COLO829 (cell line): ENCODE measurements at regions not wholly inside any gene's neighbourhood (a gene's known extent, or its start where the extent isn't known, plus 50 kb on each side); places are given as distances from the start of the nearest gene placed in this dataset.
"Not testable (repeated sequence)": the region's sequence is repeated elsewhere in the genome, so short reads cannot be mapped to it uniquely, and the experiment has no call there.

ENCODE experiments used
- DNase-seq: peaks from one replicate; pipeline ENCODE4 v3.0.0; 2012; ENCODE audit warnings: low spot score

DNA sequence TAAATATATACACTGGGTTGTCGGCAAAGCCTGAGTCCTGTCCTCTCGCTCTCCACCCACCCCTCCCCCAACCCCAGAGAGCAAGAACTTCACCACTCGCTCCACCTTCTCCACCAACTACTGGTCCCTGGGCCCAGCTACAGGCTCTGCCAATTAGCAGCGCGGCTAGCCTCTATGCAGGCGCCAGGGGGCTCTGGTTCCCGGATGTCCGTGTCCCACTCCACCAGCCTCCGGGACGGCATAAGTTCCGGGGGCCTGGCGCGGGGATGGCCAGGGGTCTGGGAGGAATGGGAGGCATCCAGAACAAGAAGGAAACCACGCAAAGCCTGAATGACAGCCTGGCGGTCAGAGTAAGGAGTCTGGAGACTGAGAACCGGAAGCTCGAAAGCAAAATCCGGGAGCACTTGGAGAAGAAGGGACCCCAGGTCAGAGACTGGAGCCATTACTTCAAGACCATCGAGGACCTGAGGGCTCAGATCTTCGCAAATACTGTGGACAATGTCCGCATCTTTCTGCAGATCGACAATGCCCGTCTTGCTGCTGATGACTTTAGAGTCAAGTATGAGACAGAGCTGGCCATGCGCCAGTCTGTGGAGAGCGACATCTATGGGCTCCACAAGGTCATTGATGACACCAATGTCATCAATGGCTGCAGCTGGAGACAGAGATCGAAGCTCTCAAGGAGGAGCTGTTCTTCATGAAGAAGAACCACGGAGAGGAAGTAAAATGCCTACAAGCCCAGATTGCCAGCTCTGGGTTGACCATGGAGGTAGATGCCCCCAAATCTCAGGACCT is 224.3 kb upstream of the ID4 start:
- not testable (repeated sequence) for DNase-seq

DNA sequence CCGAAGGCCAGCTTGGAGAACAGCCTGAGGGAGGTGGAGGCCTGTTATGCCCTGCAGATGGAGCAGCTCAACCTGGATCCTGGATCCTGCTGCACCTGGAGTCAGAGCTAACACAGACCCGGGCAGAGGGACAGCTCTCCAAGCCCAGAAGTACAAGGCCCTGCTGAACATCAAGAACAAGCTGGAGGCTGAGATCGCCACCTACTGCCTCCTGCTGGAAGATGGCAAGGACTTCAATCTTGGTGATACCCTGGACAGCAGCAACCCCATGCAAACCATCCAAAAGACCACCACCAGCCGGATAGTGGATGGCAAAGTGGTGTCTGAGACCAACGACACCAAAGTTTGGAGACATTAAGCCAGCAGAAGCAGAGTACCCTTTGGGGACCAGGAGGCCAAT is 223.5 kb upstream of the ID4 start:
- no peak for DNase-seq

DNA sequence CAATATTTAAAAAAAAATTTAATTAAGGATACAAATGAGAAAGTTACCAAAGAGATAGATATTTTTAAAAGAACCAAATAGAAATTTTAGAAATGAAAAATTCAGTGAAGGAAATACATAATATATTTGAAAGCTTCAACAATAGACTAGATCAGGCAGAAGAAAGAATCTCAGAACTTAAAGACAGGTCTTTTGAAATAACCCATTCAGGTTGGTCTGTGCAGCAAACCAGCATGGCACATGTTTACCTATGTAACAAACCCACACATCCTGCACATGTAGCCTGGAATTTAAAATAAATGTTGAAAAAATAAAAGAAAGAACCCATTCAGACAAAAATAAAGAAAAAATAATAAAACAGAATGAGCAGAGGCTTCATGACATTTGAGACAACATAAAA is 221.1 kb upstream of the ID4 start:
- DNase-seq: no peak

DNA sequence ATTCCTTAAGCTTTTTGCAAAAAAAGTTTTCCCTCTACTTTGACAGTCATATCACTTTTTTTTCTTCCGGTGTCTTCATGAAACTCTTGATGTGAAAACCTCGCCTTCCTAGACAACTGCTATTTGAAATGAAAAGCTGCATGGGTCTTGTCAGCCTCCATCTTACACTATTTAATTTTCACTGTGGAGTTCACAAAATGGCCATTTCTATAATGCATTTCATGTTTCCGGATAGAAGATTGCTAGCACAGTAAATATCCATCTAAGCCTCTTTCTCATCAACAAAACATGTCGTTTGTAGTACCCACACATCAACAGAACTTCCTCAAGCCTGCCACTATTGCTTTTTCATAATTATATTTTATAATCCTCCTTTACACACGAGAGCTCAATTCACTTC is 204.9 kb upstream of the ID4 start:
- DNase-seq: no peak

DNA sequence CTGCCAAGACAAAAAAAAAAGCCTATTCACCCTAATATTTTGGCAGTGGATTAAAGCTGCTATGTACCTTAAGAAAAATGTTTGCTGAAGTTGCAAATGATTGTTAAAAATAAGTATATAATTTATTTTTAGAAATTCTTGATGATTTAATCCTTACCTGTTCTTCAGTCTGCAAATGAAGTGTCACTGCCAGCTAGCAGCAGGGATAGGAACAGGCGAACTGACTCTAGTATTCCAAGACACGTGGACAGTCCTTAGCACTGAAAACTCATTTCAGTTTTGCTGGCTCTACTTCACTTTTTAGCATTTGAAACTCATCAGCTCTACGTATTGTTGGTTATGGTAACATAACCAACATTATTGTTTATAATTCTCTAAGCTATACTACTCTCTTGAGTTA is 204.4 kb upstream of the ID4 start:
- DNase-seq: no peak

DNA sequence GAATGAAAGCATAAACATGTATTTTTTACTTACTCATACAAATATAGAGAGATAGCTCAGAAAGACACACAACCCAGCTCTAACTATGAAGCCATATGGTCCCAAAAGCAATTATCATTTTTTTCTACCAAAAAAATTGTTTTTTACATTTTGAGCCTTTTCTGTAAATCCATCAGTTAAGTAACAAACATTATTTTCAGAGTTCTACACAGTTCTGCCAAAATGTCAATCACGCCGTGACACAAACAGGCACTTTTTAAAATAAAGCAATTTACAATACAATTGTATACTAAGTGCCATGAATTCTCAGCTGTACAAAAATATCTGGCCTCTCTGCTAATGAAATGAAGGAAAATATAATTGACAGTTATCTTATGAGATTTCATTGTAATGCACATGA is 201.4 kb upstream of the ID4 start:
- DNase-seq: no peak

DNA sequence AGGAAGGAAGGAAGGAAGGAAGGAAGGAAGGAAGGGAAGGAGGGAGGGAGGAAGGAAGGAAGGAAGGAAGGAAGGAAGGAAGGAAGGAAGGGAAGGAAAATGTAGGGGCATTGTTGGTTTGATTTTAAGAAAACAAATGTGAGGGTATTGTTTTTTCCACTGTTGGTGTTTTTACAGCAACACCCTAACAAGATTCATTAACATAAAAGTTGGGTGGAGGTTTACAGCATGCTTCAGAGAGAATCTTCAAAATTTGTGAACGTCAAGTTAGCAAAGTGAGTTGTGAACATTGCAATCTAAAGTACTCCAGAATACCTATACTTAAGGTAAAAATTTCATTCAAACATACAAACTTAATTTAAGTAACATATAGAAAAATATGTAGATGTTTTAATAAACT is 200.2 kb upstream of the ID4 start:
- DNase-seq: no peak

DNA sequence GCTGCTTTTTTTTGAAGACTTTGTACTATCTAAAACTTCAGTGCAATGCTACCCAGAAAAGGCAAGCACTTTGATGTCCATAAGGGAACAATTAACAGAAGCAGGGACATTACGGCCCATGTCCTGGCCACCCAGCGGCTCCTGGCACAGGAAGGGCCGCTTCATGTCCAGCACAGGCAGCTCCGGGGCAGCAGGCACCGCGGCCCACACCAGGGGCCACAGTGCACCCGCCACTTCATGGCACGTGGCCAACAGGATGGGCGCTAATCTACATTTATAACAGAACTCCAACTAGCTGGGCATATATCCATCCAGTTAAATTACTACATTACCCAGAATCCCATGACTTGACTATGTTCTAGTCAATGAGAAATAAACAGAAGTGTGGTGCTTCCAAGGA is 198.2 kb upstream of the ID4 start:
- DNase-seq: no peak

DNA sequence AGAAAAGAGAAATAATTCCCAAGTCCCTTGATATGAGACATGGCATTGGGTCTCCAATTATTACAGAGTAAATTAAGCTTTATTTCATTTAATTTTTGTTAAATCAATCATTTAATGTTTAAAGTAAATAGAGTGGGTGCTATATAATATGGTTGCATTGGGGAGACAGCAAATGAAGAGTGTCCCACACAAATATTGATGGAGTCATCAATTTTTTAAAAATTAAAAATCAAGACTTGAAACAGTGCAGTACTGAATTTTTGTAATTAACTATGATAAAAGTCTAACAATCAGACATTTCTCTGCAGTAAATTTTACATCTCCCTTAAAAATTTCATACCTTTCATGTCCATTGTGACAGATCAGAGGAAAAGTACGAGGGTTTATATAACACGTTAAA is 193.9 kb upstream of the ID4 start:
- no peak for DNase-seq

DNA sequence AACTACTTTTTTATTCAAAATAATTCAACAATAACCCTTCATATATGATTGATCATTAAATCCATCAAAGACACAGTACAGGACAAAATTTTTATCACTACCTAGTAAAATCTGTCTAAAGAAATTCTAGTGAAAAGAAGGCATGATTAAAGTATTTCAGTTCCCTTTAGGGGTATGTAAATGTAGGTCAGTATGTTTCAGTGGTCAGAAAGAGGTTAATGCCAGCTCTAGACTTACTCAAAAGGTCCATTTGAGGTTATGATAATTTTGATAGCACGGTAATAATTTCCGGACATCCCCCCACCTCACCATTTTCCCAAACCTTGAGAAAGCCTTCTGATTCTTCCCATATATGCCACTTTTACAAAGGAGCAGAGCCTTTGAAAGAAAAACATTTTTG is 193.5 kb upstream of the ID4 start:
- no peak for DNase-seq

DNA sequence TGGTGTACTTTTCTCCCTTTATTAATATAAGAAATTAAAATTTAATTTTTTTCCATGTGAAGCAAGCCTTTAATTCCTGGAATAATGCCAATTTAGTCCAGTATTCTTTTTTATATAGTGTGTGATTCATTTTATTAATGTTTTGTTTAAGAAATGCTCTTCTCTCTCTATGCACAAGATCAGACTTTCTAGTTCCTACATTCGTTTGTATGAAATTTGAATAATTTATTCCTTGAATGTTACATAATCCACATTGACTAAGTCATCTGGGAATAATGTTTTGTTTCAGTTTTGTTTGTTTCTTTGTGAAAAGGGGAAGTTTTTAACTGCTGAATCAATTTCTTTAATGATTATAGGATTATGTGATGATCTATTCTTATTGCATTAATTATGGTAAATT is 181.4 kb upstream of the ID4 start:
- DNase-seq: no peak

DNA sequence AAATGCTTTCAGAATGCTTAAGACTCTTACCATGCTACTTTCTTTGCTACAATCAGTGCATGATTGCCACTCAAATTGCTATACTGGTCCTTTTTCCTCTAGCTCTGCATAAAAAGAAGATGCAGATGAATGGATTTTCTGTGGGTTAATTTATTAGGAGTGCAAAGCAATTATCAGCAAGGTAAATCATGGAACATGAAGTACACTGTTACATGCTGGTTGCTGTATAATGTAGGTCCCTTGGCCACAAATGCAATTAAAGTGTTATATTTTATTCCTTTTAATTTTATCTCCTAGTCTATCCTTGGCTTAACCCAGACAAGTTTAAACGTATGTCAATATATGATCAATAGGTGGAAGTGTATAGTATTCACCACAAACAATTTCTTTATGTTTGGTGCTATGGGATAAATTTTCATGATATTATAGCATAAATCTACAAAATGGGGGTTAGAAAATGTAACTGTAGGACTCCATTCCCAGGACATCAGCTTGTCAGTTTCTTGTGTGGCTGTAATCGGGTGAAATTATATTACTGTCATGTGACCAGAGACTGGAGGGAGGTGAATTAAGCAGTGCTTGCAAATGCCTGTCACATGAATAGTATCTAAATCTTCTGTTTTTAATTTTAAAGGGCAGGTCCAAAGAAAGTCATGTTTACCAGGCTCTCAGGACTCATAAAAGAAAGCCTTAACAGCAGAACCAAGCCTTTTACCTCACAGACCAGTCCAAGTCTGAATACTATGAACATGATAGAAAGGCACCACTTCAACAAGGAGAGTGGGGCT is 176.9 kb upstream of the ID4 start:
- DNase-seq: no peak

DNA sequence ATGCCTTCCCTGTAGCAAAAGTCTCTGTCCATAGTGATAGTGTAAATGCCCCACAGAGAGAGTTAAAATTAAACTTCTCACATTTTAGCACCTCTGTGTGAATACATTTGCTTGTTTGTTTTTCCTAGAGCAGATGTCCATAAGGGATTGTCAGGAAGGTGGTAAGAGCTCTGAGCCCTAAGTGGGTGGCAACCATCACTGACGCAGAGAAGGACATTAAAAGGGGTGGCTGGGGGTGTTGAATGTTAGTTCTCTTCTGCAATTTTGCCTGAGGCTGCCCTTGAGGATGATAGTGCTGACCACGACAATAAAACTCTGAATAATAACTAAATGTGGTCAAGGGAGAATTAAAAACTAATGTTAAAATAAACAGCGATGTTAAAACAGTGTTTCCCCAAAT is 174.3 kb upstream of the ID4 start:
- no peak for DNase-seq

DNA sequence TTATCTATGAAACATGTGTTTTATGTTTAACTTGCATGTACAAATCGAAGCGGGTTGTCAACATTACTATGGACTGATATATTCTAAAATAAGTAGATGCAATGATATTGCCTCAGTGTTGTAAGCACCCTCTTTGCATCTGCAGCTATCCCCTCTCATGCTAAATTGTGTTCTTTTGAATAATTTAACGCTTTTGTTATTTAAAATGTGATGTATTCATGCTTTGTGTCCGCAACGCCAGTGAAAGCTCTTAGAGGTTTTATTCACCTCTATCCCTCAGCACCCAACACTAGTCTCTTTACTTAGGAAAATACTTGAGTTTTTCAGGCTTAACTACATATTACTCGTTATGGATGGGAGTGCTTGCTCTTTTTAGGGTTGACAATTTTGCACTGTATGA is 173.7 kb upstream of the ID4 start:
- no peak for DNase-seq

DNA sequence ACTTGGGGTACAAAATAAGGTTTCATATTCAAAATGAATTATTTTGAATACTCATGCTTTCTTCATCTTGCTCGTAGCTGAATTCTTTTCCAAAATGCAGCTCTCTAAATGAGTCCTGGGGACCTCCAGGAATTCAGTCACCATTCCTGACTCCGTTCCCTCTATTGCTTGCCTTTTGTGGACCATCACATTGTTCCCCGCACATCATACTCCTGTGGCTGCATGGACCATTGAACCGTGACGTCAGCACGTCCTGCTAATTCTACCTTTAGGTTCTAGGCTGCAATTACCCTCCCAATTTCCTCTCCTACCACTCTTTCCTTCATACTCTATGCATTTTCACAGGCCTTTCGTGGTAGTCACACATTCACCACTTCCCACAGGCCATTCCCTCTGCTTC is 173.1 kb upstream of the ID4 start:
- no peak for DNase-seq

DNA sequence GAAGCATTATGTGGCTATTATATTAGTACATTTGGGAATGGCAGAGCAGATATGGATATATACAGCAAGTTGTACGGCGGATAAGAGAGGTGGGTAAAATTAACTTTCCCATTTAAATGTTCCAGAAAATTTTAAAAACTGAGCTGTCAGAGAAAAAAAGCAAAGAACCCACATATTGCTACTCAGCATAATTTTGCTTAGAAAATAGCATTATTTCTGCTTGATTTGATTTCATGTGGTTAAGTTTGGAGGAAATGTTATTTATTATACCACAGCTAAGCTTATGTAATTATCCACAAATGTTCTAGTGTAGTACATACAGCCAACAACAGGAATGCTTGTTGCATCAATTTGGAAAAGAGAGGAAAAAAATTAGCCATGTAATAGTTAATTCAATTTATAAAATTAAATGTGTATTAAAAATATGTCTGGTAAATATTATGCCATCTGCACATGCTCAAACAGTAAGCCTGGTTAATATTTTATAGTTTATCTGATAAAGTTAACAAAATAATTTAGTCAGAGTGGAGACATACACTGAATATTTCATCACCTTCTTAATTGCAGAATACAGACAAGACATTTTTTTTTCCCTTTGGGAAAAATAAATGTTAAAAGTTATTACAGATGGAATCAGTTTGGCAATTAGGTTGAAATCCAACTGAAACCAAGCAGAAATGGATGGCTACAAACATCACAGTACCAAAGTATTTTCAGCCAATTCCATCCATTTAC is 172.1 kb upstream of the ID4 start:
- no peak for DNase-seq

DNA sequence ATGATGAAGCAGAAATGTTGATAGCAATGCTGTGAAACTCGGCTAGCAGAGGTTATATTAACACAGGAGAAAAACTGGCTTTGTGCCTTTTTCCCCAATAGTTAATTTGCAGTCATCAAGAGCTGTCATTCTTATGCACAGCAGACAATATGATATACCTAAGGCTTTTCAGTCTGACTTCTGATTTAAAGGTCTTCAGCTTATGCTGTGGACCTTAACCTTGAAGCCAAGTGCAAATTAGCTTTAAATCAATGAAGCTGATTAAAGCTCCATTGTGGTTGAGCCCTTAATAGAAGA is 171.6 kb upstream of the ID4 start:
- no peak for DNase-seq

DNA sequence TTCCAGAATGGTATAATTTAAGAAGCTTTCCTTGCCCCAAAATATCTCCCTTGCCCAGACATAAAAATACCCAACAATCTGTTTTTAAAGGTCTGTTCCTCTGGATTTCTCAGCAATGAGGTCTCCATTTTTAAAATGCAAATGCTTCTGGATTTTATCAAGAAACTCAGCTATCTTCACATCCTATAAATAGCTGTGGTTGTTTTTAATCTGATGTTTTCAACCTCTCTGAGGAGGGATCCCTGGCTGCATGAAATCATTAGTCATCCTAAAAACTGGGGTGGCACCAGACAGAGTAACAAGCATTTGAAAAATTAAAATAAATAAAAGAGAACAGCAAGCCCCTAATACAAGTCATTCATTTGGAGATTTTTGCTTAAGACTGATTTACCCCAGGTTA is 168.5 kb upstream of the ID4 start:
- no peak for DNase-seq

DNA sequence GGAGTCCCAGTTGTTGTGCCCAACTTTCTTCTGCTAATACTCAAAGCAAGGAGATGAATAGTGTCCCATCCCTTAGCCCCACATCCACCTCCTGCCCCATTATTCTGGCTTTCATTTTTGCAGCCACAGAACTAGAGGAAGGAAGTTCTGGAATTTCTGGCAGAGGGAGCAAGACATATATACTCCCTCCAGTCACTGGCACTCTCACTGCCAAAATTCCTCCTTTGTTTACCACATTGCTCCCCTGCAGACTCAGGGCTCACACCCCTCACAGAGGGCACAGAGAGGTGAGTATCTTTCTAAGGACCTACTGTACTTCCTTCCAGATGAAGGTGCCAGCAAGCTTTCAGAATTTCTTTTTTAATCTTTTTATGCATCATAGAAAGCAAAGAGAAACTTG is 168.0 kb upstream of the ID4 start:
- no peak for DNase-seq

DNA sequence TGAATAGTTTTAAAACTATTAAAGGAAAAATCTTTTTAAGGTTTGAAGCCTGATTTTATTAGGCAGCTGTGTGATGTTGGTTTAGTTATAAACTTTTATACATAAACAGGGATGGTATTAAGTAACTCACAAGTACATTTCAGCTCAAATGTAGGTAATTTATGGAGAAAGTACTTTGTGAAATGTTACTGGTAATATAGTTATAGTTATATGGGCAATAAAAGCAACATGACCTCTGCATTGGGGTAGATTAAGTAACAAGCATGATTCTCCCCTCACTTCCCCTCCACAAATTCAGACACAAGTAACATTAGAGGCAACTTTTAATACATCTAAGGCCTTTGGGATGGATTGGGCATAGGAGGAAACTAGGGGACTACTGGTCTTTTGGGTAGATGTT is 154.3 kb upstream of the ID4 start:
- DNase-seq: no peak

DNA sequence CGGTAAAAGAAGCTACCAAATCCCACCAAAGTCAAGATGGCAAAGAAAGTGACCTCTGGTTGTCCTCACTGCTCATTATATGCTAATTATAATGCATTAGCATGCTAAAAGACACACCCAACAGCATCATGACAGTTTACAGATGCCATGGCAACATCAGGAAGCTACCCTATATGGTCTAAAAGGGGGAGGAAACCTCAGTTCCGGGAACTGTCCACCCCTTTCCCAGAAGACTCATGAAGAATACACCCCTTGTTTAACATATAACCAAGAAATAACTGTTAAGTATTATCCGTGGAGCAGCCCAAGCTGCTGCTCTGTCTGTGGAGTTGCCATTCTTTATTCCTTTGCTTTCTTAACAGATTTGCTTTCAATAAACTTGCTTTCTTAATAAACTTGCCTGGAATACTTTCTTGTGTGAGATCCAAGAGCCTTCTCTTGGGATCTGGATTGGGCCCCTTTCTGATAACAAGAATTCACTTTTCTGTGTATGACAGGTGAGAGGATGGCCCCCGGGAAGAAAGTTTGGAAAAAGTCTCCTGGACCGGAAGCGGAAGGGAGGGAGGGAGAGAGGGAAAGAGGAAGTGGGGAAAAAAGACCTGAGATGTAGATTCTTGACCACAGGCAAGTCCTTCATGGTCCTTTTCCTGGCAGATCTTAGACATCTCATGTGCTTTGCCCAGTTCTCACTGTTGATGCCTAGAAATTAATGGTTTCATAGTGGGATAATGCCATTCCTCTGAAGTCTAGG is 146.7 kb upstream of the ID4 start:
- DNase-seq: no peak

DNA sequence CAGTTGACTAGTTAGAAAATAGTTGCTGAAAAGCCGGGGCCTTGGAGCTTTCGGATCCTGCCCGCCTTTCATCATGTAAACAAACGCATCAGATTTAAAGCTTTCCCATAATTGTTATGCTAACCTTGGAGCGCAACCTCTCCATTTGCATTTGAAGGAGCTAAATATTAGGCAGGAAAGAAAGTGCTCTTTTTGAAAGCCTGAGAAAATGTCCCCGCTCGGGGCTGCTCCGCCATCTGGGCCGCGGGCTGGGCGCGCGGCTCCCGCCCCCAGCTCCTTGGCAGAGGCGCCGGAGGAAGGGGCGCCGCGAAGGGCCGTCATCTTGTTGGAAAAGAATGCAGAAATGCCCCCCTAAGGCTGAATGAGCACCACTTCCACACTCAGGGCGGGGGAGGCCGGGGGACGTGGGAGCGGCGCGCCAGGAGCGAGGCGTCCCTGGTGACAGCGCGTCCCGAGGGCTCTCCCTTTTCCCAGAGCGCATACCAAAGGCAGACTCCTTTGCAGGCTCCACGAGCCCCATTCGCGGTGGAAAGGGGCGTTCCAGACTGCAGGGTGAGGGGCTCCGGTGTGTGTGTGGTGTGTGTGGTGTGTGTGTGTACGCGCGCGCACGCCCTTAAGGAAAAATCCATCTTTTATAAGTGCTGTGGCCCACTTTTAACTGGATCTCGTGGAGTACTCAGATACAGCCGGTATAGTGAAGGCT is 145.6 kb upstream of the ID4 start:
- no peak for DNase-seq
